ENCODE measurements at regions not wholly inside any gene's neighbourhood (a gene's known extent, or its start where the extent isn't known, plus 50 kb on each side); places are given as distances from the start of the nearest gene placed in this dataset.

GRCh38 chr5:54739371-54739770 is 221.8 kb downstream of the SNX18 start:
- no peak for DNase-seq

- DNase-seq = no peak
Observed at GRCh38 chr5:54738973-54739367, 221.4 kb downstream of the SNX18 start.

GRCh38 chr5:54738118-54738972 is 220.8 kb downstream of the SNX18 start:
- DNase-seq = no peak

GRCh38 chr5:54736003-54736797 is 218.6 kb downstream of the SNX18 start:
- DNase-seq = no peak

- DNase-seq = no peak
Observed at GRCh38 chr5:54733101-54733500, 215.5 kb downstream of the SNX18 start.

GRCh38 chr5:54732108-54732507 is 214.5 kb downstream of the SNX18 start:
- no peak for DNase-seq

- DNase-seq = no peak
Observed at GRCh38 chr5:54728588-54728915, 211.0 kb downstream of the SNX18 start.

GRCh38 chr5:54727874-54728587 is 210.5 kb downstream of the SNX18 start:
- DNase-seq = no peak

GRCh38 chr5:54725391-54726280 is 208.1 kb downstream of the SNX18 start:
- no peak for DNase-seq

- no peak for DNase-seq
Observed at GRCh38 chr5:54722846-54723433, 205.4 kb downstream of the SNX18 start.

GRCh38 chr5:54721951-54722654 is 204.5 kb downstream of the SNX18 start:
- no peak for DNase-seq

GRCh38 chr5:54721116-54721515 is 203.6 kb downstream of the SNX18 start:
- DNase-seq = no peak

GRCh38 chr5:54720341-54720740 is 202.8 kb downstream of the SNX18 start:
- DNase-seq = no peak

GRCh38 chr5:54719384-54720283 is 202.1 kb downstream of the SNX18 start:
- DNase-seq = no peak

- DNase-seq = no peak
Observed at GRCh38 chr5:54718656-54719055, 201.1 kb downstream of the SNX18 start.

GRCh38 chr5:54717870-54718269 is 200.3 kb downstream of the SNX18 start:
- DNase-seq = peak in 1 of 2 donors; percentile 28

GRCh38 chr5:54717459-54717858 is 199.9 kb downstream of the SNX18 start:
- DNase-seq = no peak

- DNase-seq = no peak
Observed at GRCh38 chr5:54713923-54714581, 196.5 kb downstream of the SNX18 start.

GRCh38 chr5:54709096-54709495 is 191.5 kb downstream of the SNX18 start:
- DNase-seq = no peak

- no peak for DNase-seq
Observed at GRCh38 chr5:54707841-54708240, 190.3 kb downstream of the SNX18 start.
